GM21526 (cell line): ENCODE measurements at regions not wholly inside any gene's neighbourhood (a gene's known extent, or its start where the extent isn't known, plus 50 kb on each side); places are given as distances from the start of the nearest gene placed in this dataset.
"Not testable (repeated sequence)": the region's sequence is repeated elsewhere in the genome, so short reads cannot be mapped to it uniquely, and the experiment has no call there.

ENCODE experiments used
- ATAC-seq: cut with Tn5 transposase; IDR thresholded peaks from one replicate; pipeline ENCODE4 v1.9.1; 2021; ENCODE audit warnings: moderate library complexity; ENCODE audit not compliant: unreplicated experiment, low FRiP score

DNA sequence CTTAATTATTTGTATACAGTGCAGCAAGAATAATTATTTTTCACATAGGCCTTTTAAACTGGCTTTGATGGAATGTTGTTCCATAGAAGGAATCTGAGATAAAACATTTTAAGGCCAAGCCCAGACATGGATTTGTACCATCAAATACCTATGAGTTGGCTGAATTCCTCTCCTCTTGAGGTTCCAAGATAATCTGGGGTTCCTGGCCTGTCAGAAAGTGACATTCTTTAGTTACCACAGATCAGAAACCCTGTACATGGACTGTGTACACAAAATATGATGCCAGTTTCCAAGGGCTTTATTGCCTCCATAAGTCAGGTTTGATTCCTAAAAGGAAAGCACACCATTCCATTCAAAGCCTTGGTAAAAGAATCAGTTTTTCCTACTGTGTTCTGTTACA lies 1256.7 kb upstream of the NRXN1 start:
- no peak for ATAC-seq

DNA sequence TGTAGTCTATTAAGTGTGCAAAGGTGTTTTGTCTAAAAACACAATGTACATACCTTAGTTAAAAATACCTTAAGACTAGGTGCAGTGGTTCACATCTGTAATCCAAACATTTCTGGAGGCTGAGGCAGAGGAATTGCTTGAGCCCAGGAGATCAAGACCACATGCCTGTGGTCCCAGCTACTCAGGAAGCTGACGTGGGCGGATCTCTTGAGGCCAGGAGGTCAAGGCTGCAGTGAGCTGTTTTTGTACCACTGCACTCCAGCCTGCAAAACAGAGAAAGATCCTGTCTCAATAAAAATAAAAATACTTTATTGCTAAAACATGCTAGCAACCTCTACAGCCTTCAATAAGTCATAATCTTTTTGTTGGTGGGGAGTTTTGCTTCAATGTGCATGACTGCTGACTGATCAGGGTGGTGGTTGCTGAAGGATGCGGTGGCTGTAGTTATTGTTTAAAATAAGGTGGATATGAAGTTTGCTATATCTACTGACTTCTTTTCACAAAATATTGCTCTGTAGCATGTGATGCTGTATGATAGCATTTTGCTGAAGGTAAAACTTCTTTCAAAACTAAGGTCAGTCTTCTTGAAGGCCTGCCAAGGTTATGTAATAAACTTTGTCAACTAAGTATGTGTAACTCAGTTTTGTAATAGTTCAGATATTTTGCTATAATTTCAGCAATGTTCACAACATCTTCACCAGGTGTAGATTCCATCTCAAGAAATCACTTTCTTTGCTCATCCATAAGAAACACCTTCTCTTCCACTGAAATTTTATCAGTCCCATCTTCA lies 1238.0 kb upstream of the NRXN1 start:
- no peak for ATAC-seq

GRCh38 chr2:52264911-52265310 lies 1233.0 kb upstream of the NRXN1 start:
- no peak for ATAC-seq

DNA sequence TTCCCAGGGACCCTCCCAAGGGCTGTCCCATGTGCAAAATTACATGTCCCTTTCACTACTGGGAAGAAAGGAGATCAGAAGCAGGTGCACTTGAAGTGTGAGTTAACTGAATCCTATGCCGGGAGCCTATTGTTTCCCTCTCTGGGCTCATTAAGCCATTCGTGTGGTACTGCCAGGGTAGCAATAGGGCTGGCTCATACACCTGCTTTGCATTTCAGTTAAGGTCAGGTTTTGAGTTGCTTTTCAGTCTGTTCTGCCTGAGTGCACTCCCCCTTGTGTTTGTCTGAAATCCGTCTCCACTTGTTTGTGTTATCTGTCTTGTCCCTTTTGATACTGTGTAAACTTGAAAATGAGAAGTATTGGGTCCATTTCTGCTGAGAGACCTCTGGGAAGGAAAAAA lies 1232.6 kb upstream of the NRXN1 start:
- no peak for ATAC-seq

DNA sequence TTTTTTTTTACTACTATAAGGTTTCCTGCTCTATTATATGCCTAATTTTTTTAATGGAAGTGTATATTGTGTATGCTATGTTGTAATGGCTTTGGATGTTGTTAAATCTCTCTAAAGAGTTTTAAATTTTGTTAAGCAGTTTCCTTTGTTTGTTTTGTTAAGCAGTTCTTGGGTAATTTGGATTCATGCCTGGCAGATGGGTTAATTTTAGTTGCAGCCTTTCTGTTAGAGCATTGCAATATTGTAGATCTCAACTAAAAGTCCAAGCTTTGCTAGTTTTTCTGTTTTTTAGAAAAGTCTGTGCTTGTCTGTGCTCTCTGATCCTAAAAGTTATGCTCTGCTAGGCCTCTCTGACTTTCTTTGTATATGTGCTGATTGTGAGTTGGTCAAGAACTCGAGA lies 1229.0 kb upstream of the NRXN1 start:
- ATAC-seq = no peak

DNA sequence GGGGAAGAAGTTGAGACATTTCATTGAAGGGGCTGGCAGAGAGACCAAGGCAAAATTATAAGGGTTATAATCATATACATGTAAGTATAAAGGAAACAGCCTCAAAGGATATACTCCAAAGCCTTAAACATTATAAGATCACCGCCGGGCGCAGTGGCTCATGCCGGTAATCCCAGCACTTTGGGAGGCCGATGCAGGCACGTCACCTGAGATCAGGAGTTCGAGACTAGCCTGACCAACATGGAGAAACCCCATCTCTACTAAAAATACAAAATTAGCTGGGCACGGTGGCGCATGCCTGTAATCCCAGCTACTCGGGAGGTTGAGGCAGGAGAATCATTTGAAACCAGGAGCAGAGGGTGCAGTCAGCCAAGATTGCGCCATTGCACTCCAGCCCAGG lies 1227.0 kb upstream of the NRXN1 start:
- not testable (repeated sequence) for ATAC-seq

GRCh38 chr2:52258038-52258437 lies 1226.1 kb upstream of the NRXN1 start:
- ATAC-seq = no peak

- no peak for ATAC-seq
These were observed 1221.6 kb upstream of the NRXN1 start for GRCh38 chr2:52253416-52253980.

DNA sequence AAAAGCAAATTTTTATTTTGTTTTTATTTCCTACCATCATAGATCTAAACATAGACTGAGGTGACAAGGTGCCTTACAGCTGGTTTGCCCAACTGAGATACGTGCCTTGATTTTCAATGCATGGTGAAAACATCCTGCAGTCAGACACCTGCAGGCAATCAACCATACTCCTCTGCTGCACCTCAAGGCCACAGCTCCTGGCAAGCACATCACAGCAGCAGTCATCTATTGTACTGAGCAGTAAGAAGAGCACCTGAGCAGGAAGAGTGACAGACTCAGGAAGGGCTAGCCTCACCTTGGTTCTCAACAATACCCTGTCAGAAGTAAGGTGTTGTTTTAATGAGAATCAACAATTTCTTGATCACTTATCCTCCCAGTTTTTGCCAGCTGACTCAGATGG lies 1206.8 kb upstream of the NRXN1 start:
- no peak for ATAC-seq

GRCh38 chr2:52222128-52222527 lies 1190.2 kb upstream of the NRXN1 start:
- ATAC-seq = no peak

DNA sequence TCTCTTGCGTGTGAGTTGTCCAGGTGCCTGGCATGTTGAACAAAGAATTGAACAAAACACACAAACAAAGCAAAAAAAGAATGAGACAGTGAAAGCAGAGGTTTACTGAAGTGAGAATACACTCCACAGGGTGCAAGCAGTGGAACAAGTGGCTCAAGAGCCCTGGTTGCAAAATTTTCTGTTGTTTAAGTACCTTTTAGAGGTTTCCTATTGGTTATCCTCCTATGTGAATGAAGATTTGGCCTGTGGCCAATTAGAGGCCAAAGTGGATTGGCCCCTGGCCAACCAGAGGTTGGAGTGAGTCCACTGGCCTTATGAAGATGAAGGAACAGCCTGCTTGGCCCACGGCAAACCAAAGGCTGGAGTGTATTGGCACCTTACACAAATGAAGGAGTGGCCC lies 1188.5 kb upstream of the NRXN1 start:
- no peak for ATAC-seq

DNA sequence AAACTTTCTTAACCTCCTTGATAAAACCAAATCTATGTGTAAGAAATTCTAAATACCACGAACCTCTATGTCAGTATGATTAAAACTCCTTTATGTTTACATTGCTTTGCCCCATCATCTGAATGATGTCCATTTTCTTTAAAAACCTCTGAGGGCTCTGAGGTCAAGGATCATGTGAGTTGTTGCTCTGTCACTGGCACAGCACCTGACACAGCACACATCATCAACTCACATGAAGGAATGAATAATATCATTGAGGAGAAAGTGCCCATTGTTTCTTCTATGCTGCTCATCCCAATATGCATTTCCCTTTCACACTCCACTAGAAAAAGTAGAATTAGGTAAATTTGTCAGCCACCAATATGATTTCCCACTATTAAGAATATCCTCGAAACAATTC lies 1178.7 kb upstream of the NRXN1 start:
- ATAC-seq = no peak

DNA sequence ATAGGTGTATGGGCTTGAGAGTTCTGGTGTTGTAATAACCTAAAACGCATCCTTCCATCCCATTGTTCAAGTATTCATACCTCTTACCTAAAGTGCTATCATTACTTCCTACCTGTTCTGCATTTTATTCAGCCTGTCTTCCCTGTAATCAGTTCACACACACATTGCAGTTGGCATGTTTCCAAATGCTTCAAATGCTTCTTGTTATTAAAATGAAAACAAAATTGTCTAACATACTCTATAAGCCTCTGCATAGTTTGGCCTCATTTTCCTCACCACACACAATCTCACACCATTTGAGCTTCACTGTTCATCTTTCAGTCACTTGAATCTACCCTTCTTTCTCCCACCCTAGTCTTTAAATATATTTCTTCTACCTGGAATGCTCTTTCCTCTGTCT lies 1178.2 kb upstream of the NRXN1 start:
- ATAC-seq = no peak

DNA sequence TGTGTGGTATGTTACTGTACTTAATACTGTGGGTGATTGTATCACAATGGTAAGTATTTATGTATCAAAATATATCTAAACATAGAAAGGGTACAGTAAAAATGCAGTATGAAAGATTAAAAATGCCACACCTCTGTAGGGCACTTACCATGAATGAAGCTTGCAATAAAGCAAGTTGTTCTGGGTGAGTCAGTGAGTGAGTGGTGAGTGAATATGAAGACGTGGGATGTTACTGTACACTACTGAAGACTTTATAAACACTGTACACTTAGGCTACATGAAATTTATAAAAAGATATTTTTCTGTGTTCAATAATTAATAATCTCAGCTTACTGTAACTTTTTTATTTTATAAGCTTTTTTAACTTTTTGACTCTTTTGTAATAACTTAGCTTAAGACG lies 1162.4 kb upstream of the NRXN1 start:
- no peak for ATAC-seq

DNA sequence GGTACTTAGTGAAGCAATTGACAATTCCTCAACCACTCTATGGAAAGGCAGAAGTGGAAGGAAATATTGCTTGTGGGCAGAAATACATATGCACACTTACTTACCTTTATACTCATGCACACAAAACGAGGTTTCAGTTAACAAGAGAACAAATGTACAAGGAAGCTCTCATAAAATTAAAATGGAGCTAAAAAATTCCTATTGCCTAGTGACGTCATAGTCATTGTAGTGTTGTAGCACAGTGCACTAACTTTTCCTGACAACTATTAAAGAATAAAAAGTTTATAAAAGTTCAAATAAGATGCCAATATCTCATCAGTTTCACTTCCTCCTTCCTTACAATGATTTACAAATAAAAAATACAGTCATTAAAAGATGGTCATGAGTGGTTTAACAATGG lies 1161.9 kb upstream of the NRXN1 start:
- ATAC-seq = no peak

DNA sequence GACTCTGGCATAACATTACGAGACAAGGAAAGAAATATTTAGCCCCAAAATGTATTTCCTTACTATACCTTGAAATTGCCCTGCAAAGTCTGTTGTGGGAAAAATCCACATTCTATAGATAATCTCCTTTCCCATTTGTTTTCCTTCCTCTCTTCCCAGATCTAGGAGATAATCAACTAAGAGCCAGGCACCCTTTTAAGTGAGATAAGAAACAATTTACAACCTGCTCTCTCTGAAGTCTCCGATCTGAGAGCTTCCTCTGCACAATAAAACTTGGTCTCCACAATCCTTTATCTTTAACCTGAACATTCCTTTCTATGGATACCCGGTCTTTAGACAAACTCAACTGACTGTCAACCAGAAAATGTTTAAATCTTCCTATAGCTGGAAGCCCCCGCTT lies 1160.7 kb upstream of the NRXN1 start:
- no peak for ATAC-seq

DNA sequence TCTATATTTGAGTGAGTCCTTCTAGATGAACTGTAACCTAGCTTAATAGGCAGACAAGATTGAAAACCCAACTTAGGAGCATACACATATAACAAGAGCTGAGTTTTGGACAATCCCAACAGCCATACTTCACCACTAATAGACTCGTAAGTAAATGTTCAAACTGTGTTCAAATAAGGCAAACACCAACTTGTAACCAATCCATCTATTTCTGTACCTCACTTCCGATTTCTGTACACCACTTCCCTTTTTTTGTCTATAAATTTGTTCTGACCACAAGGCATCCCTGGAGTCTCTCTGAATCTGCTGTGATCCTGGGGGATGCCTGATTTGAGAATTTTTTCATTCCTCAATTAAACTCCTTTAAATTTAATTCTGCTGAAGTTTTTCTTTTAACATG lies 1149.1 kb upstream of the NRXN1 start:
- ATAC-seq = no peak

- no peak for ATAC-seq
These were observed 1146.9 kb upstream of the NRXN1 start for GRCh38 chr2:52178845-52179244.

DNA sequence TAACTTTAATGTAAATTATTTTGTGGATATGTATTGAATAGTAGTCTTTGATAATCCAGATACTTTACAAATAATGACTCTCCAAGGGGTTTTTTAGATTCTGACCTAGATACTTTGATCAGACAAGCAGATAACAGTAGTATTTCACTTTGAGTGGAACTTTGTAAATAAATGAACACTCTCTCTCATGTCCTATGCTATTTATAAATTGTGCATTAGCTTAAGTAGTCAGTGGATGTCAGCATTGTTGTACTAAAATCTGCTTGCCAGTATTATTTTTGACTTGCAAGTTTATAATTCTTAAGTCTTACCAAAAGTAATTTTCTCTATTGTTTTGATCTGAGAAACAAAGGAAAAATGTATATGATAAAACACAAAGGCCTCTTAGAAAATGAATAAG lies 1113.1 kb upstream of the NRXN1 start:
- no peak for ATAC-seq

DNA sequence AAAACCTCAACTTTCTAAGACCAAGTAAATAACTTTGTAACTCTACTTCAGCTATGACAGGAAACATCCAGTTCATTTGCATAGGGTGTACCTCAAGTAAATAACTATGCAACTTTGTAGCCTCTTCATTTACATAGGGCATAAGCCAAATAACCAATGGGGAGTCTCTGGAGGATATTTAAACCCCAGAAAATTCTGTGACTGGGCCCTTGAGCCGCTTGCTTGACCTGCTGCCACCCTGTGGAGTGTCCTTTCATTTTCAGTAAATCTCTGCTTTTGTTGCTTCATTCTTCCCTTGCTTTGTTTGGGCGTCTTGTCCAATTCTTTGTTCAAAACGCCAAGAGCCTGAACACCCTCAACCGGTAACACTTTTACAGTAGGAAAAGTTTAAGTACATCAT lies 1112.7 kb upstream of the NRXN1 start:
- ATAC-seq = no peak

GRCh38 chr2:52141076-52141475 lies 1109.1 kb upstream of the NRXN1 start:
- no peak for ATAC-seq

- no peak for ATAC-seq
These were observed 1107.3 kb upstream of the NRXN1 start for GRCh38 chr2:52139241-52139640.

DNA sequence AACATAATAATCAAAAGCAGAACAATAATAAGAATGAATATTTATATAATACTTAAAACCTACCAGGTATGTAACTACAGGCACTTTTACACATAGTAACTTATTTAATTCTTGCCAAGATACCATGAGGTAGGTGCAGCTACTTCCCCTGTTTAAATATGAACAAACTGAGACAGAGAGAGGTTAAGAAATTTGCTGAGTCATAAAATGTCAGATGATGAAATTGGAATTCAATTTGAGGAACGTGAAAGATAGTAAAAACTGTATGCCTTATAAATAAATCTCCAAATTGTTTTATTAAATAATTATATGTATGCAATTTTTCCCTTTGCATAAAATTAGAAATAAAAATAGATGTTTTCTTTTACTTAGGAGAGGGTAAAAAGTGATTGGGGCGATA lies 1103.3 kb upstream of the NRXN1 start:
- ATAC-seq = no peak
